Loucy (cell line): ENCODE measurements at regions not wholly inside any gene's neighbourhood (a gene's known extent, or its start where the extent isn't known, plus 50 kb on each side); places are given as distances from the start of the nearest gene placed in this dataset.

Experiments
- H2AFZ ChIP-seq: fragments of 200-600 bp; sonication (generic); 2 replicates; pipeline ENCODE4 v1.6.0; 2016; ENCODE audit warnings: antibody characterized with exemption, mild to moderate bottlenecking, low read length, moderate library complexity
- H3F3A ChIP-seq: fragments of 200-600 bp; 2 replicates; pipeline ENCODE4 v1.6.0; 2016; ENCODE audit warnings: antibody characterized with exemption, low read depth, mild to moderate bottlenecking
- H3K27me3 ChIP-seq: fragments of 200-600 bp; sonication (generic); 2 replicates; pipeline ENCODE4 v1.6.1; 2014; ENCODE audit warnings: low read length, mild to moderate bottlenecking; ENCODE audit not compliant: insufficient read depth, poor library complexity, severe bottlenecking
- H3K36me3 ChIP-seq: fragments of 200-600 bp; sonication (generic); 2 replicates; pipeline ENCODE4 v1.6.1; 2016; ENCODE audit warnings: low read length; ENCODE audit not compliant: insufficient read depth
- H3K4me1 ChIP-seq: fragments of 200-600 bp; sonication (generic); 2 replicates; pipeline ENCODE4 v1.5.1; 2014; ENCODE audit warnings: low read length, mild to moderate bottlenecking; ENCODE audit not compliant: insufficient read depth, poor library complexity, severe bottlenecking
- H3K4me2 ChIP-seq: fragments of 200-600 bp; sonication (generic); 2 replicates; pipeline ENCODE4 v1.6.0; 2014; ENCODE audit warnings: antibody characterized with exemption, low read length, low read depth, mild to moderate bottlenecking; ENCODE audit not compliant: poor library complexity, severe bottlenecking
- H3K4me3 ChIP-seq: fragments of 200-600 bp; sonication (generic); 2 replicates; pipeline ENCODE4 v1.5.1; 2014; ENCODE audit warnings: low read length, mild to moderate bottlenecking, mixed read lengths; ENCODE audit not compliant: poor library complexity, severe bottlenecking
- H3K79me2 ChIP-seq: fragments of 200-600 bp; sonication (generic); 2 replicates; pipeline ENCODE4 v1.6.1; 2014; ENCODE audit warnings: low read length; ENCODE audit not compliant: insufficient read depth
- H3K9ac ChIP-seq: fragments of 200-600 bp; sonication (generic); 2 replicates; pipeline ENCODE4 v1.6.0; 2014; ENCODE audit warnings: mild to moderate bottlenecking, low read depth, low read length, moderate library complexity; ENCODE audit not compliant: poor library complexity, severe bottlenecking
- H3K9me2 ChIP-seq: fragments of 200-600 bp; sonication (generic); replicated peaks from 2 replicates; pipeline ENCODE4 v1.6.1; 2016; ENCODE audit warnings: low read depth, low read length, mixed read lengths
- H3K9me3 ChIP-seq: fragments of 200-600 bp; sonication (generic); 2 replicates; pipeline ENCODE4 v1.6.1; 2014; ENCODE audit warnings: mild to moderate bottlenecking, antibody characterized with exemption, low read length, low read depth; ENCODE audit not compliant: insufficient read depth
- H4K20me1 ChIP-seq: fragments of 200-600 bp; sonication (generic); 2 replicates; pipeline ENCODE4 v1.6.0; 2014; ENCODE audit warnings: antibody characterized with exemption, low read length, mild to moderate bottlenecking; ENCODE audit not compliant: insufficient read depth, poor library complexity, severe bottlenecking
- EZH2phosphoT487 ChIP-seq: fragments of 200-600 bp; IDR thresholded peaks from 2 replicates; pipeline ENCODE4 v1.6.1; 2018; ENCODE audit warnings: antibody characterized with exemption, mild to moderate bottlenecking, moderate library complexity, borderline replicate concordance
- TF ChIP-seq, protein P1 (sequence below): fragments of 200-600 bp; sonication (generic); conservative IDR thresholded peaks from 2 replicates; pipeline ENCODE4 v1.5.1; 2014; ENCODE audit warnings: mild to moderate bottlenecking, antibody characterized with exemption, low read length

DNA sequence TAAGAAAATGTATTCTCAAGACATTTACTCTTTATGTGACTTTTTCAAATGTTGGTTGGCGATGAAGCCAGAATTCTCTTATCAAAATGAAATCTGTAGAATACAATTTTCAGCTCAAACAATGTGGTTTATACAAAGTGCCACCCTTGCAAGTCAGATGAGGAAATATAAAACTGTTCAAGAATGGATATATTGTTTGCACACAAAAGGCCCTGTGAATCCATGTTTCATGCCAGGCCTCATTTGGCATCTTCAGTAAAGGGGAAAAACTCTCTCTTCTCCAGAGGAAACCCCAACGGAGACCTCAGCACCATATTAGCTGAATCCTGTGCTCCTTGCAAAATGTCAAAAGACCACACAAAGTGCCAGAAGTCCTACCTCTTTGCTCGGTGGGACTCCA lies 310.4 kb downstream of the RRAGC start:
- TF ChIP-seq EZH2phosphoT487: no peak
- TF ChIP-seq, protein P1, sequence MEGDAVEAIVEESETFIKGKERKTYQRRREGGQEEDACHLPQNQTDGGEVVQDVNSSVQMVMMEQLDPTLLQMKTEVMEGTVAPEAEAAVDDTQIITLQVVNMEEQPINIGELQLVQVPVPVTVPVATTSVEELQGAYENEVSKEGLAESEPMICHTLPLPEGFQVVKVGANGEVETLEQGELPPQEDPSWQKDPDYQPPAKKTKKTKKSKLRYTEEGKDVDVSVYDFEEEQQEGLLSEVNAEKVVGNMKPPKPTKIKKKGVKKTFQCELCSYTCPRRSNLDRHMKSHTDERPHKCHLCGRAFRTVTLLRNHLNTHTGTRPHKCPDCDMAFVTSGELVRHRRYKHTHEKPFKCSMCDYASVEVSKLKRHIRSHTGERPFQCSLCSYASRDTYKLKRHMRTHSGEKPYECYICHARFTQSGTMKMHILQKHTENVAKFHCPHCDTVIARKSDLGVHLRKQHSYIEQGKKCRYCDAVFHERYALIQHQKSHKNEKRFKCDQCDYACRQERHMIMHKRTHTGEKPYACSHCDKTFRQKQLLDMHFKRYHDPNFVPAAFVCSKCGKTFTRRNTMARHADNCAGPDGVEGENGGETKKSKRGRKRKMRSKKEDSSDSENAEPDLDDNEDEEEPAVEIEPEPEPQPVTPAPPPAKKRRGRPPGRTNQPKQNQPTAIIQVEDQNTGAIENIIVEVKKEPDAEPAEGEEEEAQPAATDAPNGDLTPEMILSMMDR: no peak

DNA sequence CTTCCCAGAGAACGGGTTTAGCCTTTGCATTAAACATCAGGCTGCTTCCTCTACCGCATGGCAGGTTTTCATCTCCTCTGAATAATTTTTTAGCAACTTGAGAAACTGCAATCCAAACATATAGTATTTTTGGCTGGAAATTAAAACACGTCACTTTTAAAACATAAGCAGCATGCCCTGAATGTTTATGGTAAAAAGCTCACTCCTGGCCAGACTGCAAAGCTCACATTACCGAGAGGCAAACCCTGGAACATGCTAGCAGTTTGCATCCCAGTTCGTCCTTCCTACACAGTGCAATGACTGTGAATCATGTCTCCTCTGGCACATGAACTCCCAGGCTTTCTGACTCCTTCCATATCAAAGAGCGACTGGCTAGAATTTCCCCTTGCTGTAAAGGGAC lies 312.3 kb downstream of the RRAGC start:
- H2AFZ ChIP-seq: no peak overlapping the region
- no peak overlapping the region for H3K4me2 ChIP-seq
- no peaks in the 10 kb centered on the region for H3K79me2 ChIP-seq
- no peaks in the 10 kb centered on the region for H3K27me3 ChIP-seq
- H3K9me3 ChIP-seq: no peaks in the 10 kb centered on the region
- no peaks in the 10 kb centered on the region for H4K20me1 ChIP-seq
- no peaks in the 10 kb centered on the region for H3K9me2 ChIP-seq
- H3K4me1 ChIP-seq: no peaks in the 10 kb centered on the region
- no peaks in the 10 kb centered on the region for H3K36me3 ChIP-seq
- H3K4me3 ChIP-seq: no peak overlapping the region
- TF ChIP-seq, protein P1: no peak
- no peak for TF ChIP-seq EZH2phosphoT487
- H3K9ac ChIP-seq: no peak overlapping the region
- H3F3A ChIP-seq: no peaks in the 10 kb centered on the region

More for the DNA sequence above, 310.4 kb downstream of the RRAGC start:
- no peak overlapping the region for H3K4me3 ChIP-seq
- no peak overlapping the region for H3K4me2 ChIP-seq
- H3F3A ChIP-seq: no peaks in the 10 kb centered on the region
- no peak overlapping the region for H2AFZ ChIP-seq
- no peaks in the 10 kb centered on the region for H3K27me3 ChIP-seq
- no peak overlapping the region for H3K9ac ChIP-seq
- no peaks in the 10 kb centered on the region for H3K79me2 ChIP-seq
- no peaks in the 10 kb centered on the region for H3K9me3 ChIP-seq
- no peaks in the 10 kb centered on the region for H4K20me1 ChIP-seq
- H3K9me2 ChIP-seq: no peaks in the 10 kb centered on the region
- no peaks in the 10 kb centered on the region for H3K4me1 ChIP-seq
- no peaks in the 10 kb centered on the region for H3K36me3 ChIP-seq

DNA sequence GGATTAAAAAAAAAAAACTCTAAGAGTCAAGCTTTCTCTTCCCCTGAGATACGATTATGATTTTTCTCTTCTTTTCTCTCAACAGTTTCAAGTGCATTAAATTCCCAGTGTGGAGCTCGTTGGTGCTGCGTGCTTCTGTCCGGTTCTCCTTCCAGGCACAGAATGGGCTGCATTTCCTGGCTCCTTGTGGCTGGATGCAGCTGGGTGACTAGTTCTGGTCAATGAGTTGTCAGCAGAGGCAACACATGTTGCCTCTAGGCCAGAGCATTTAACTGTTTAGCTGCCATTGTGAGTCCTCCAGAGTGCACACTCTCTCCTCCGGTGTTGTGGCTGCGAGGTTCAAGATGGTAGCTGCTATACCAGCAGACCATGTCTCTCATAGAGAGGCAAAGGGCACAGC lies 312.9 kb downstream of the RRAGC start:
- H3K4me1 ChIP-seq: no peaks in the 10 kb centered on the region
- no peaks in the 10 kb centered on the region for H3K27me3 ChIP-seq
- no peaks in the 10 kb centered on the region for H3F3A ChIP-seq
- no peak overlapping the region for H3K4me3 ChIP-seq
- no peaks in the 10 kb centered on the region for H3K79me2 ChIP-seq
- TF ChIP-seq, protein P1: no peak
- no peak for TF ChIP-seq EZH2phosphoT487
- no peak overlapping the region for H3K4me2 ChIP-seq
- no peak overlapping the region for H3K9ac ChIP-seq
- H3K9me3 ChIP-seq: no peaks in the 10 kb centered on the region
- H3K36me3 ChIP-seq: no peaks in the 10 kb centered on the region
- H2AFZ ChIP-seq: no peak overlapping the region
- H4K20me1 ChIP-seq: no peaks in the 10 kb centered on the region
- H3K9me2 ChIP-seq: no peaks in the 10 kb centered on the region
